Stimulated activated CD8-positive, alpha-beta memory T cell treated with anti-CD3 and anti-CD28 coated beads, Interleukin-15, amount 100 ng/mL, for 48 hours (primary cell): ENCODE measurements at regions not wholly inside any gene's neighbourhood (a gene's known extent, or its start where the extent isn't known, plus 50 kb on each side); places are given as distances from the start of the nearest gene placed in this dataset.
"Not testable (repeated sequence)": the region's sequence is repeated elsewhere in the genome, so short reads cannot be mapped to it uniquely, and the experiment has no call there.

ENCODE experiments used
- DNase-seq, 2 donors: peaks; one replicate each; pipeline ENCODE4 v3.0.0-alpha.2; 2020; ENCODE audit warnings: low read depth in 2 of 2

GRCh38 chr9:93813221-93814076 is 141.7 kb downstream of the BARX1 start:
- no peak for DNase-seq

GRCh38 chr9:93812410-93812668 is 142.8 kb downstream of the BARX1 start:
- no peak for DNase-seq

GRCh38 chr9:93810028-93810971 is 144.9 kb downstream of the BARX1 start:
- DNase-seq: no peak

GRCh38 chr9:93809204-93809940 is 145.8 kb downstream of the BARX1 start:
- DNase-seq: no peak

- no peak for DNase-seq
Measured at GRCh38 chr9:93808115-93809029, 146.8 kb downstream of the BARX1 start.

GRCh38 chr9:93807166-93808074 is 147.7 kb downstream of the BARX1 start:
- no peak for DNase-seq

GRCh38 chr9:93801581-93802284 is 153.4 kb downstream of the BARX1 start:
- no peak for DNase-seq

- no peak for DNase-seq
Measured at GRCh38 chr9:93801120-93801519, 154.0 kb downstream of the BARX1 start.

- DNase-seq: no peak
Measured at GRCh38 chr9:93792358-93792757, 162.8 kb downstream of the BARX1 start.

GRCh38 chr9:93786204-93786603 is 169.0 kb downstream of the BARX1 start:
- DNase-seq: no peak

GRCh38 chr9:93776873-93777272 is 178.3 kb downstream of the BARX1 start:
- DNase-seq: no peak

- no peak for DNase-seq
Measured at GRCh38 chr9:93776256-93776655, 178.9 kb downstream of the BARX1 start.

GRCh38 chr9:93774331-93775102 is 180.6 kb downstream of the BARX1 start:
- no peak for DNase-seq

GRCh38 chr9:93771276-93771675 is 183.9 kb downstream of the BARX1 start:
- DNase-seq: no peak

- no peak for DNase-seq
Measured at GRCh38 chr9:93761822-93762221, 185.4 kb downstream of the PHF2 start.

- no peak for DNase-seq
Measured at GRCh38 chr9:93750045-93750444, 173.7 kb downstream of the PHF2 start.

GRCh38 chr9:93748827-93749226 is 172.4 kb downstream of the PHF2 start:
- not testable (repeated sequence) for DNase-seq

- no peak for DNase-seq
Measured at GRCh38 chr9:93731963-93732362, 155.6 kb downstream of the PHF2 start.

GRCh38 chr9:93730648-93731047 is 154.3 kb downstream of the PHF2 start:
- no peak for DNase-seq
